Hepatic stellate cell (primary cell): ENCODE measurements at regions not wholly inside any gene's neighbourhood (a gene's known extent, or its start where the extent isn't known, plus 50 kb on each side); places are given as distances from the start of the nearest gene placed in this dataset.

Experiments
- DNase-seq: peaks from one replicate; pipeline ENCODE4 v3.0.0; 2011; ENCODE audit warnings: low spot score

DNA sequence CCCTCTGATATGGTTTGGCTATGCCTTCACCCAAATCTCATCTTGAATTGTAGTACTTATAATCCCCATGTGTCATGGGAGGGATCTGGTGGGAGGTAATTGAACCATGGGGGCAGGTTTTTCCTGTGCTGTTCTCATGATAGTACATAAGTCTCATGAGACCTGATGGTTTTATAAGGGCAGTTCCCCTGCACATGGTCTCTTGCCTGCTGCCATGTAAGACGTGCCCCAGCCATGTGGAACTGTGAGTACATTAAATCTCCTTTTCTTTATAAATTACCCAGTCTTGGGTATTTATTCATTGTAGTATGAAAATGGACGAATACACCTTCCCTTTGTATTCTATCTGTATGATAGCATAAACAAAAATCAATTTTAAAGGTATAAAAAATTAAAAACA is 333.4 kb upstream of the FBXO33 start:
- DNase-seq: no peak

DNA sequence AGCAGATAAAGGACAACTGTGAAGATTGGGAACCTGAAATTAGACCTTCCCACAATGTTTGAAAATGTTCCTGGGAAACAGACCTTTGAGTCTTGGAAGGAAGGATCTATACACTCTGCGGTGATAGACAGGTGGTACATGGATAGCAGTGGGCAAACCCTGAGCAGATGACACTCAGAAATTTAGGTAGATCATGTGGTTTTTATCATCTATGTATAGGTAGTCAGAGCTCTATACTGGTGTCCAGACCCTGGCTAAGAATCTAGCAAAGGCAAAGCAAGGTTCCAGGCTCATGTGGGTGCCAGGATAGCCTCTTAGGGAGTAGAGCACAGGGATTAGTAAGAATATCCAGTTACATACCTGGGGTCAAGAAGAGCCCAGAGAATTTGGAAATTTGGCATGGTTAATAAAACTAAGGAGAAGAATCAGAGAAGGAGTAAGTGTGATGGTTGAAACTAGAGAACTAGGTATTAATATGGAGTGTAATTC is 331.2 kb upstream of the FBXO33 start:
- no peak for DNase-seq

DNA sequence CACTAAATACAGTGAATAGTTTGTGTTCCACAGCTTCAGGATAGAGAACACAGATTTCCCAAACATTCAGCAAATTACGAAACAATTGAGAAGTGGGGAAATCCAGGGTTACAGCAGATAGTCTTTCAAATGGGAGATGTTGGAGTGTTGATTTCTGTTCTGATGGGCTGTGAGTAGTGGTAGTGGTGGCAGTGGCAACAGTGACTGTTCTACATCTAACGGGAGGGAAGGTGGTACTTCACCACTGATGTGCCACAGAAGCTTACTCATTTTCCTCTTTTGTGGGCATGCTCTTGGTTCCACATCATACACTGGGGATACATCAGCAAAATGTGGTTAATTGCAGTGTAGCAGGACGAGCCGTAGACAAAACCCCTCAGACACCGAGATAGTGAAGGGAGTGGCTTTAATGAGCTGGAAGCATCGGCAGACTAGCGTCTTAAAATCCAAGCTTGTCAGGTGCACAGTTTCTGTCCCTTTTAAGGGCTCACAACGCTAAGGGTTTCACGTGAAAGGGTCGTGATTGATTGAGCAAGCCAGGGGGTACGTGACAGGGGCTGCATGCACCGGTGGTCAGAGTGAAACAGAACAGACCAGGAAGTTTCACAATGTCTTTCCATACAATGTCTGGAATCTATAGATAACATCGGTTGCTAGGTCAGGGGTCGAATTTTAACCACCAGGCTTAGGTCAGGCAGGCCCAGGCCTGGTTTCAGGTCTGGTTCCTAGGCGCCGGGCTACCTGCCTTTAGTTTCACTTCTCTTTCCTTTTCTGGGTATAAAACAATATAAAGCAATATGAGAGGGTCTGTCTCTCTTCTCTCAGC is 330.6 kb upstream of the FBXO33 start:
- DNase-seq: no peak

DNA sequence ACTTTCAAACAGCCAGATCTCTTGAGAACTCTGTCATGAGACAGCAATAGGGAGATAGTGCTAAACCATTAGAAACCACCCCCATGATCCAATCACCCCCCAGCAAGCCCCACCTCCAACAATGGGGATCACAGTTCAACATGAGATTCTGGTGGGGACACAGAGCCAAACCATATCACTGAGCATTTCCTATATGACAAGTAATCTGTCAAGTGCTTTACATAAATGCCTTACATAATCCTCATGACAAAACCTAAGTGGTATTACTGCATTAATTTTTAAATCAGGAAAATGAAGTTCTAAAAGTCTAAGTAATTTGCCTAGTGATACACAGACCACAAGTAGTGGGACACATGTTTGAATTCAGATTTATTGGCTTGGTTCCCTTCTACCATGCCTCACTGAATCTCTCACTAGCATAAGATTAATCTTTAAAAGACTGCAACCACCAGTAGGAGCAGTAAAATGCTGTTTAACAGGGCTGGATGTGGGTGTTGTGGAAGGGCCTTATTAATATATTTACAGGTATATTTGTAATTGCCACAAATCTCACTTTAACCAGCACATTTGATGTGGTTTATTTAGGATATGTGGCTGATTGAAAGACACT is 323.1 kb upstream of the FBXO33 start:
- no peak for DNase-seq

DNA sequence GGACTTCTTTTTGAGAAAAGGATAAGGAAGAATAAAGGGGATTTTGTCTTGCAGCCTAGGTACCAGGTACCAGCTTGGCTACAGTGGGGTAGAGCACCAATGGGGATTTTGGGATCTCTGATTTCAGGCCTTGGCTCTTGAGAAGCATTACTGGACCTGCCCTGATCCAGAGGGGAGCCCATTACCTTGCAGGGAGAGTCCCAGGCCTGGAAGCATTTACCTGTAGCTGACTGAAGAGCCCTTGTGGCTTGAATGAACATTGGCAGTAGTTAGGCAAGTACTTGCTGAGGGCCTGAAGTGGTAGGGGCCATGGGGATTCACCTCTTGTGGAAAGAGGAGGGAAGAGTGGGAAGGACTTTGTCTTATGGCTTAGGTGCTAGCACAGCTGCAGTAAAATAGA is 308.2 kb upstream of the FBXO33 start:
- no peak for DNase-seq

DNA sequence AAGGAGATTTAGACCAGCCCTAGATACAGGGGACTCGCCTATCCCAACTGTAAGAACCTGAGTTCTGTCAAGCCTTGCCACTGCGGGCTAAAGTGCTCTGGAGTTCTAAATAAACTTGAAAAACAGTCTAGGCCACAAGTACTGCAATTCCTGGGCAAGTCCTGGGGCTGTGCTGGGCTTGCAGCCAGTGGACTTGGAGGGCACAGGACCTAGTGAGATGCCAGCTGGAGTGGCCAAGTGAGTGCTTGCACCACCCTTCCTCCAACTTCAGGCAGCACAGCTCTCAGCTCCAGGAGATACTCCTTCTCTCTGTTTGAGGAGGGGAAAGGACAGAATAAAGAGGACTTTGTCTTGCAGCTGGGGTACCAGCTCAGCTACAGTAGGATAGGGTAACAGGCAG is 307.6 kb upstream of the FBXO33 start:
- DNase-seq: no peak

DNA sequence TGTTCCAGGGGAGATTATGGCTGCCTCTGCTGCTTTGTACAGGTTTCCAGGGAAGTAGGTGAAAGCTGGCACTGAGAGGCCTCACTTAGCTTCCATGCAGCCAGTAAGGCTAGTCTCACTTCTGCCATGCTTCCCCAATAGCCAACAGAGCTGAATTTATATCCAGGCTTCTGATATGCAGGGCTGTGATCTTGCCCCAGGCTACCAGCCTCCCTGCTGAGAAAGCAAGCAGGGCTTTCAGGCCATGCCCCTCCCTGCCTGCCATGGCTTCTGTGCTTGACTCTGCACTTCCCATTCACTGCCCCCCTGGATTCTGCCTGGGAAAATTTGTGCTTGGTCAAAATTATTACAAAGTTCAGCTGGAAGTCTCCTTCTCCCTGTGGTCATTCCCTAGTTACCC is 302.1 kb upstream of the FBXO33 start:
- DNase-seq: no peak

DNA sequence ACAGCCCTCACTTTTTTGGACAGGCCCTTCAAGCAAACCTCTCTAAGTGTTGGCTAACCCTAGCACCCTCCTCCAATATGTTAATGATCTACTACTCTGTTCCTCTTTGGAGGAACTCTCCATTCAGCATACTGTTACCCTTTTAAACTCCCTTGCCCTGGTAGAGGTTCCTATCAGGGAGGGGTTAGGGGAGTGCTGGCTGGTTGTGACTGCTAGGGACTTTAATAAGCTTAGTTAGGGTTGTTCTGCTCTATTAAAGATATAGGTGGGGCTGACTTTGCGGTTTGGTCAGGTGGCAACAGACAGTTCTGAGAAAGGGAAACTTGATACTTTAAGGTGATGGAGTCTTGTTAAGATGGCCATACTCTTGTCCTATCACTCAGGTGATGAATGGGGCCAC is 301.5 kb upstream of the FBXO33 start:
- no peak for DNase-seq

DNA sequence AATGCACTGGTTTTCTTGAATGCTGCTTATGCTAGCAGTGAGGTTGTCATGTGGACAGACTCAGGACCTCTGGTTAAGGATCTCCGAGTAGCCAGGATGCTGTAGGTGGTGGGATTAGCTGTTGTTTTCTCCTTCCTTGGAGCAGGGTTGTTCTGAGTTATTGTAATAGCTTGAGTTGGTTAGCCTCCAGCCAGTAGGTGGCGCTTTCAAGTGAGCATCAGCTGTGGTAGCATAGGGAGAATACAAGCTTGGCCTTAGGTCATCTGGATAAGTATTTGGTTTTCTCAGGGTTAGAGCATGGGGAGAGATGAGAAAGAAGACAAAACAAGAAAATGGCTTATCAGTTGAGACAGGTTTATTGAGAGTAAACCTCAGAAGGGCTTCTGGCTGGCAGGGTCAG is 299.7 kb upstream of the FBXO33 start:
- DNase-seq: no peak

DNA sequence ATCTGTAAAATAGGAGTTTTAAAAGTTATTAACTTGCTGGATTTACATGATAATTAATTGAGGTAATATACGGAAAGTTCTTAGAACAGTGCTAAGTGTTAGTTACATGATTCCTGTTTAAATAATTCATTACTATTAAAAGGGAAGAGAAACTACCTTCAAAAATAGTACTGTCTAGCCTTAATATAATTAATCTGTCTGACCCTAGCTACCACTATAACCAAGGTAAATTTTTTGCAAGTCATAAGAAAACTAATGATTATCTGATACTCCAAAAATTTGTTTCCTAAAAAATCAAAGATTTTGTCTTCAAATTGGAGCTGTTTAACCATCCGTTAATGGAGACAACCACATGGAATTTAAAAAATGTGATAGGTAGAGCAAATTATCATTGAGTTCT is 294.3 kb upstream of the FBXO33 start:
- no peak for DNase-seq

DNA sequence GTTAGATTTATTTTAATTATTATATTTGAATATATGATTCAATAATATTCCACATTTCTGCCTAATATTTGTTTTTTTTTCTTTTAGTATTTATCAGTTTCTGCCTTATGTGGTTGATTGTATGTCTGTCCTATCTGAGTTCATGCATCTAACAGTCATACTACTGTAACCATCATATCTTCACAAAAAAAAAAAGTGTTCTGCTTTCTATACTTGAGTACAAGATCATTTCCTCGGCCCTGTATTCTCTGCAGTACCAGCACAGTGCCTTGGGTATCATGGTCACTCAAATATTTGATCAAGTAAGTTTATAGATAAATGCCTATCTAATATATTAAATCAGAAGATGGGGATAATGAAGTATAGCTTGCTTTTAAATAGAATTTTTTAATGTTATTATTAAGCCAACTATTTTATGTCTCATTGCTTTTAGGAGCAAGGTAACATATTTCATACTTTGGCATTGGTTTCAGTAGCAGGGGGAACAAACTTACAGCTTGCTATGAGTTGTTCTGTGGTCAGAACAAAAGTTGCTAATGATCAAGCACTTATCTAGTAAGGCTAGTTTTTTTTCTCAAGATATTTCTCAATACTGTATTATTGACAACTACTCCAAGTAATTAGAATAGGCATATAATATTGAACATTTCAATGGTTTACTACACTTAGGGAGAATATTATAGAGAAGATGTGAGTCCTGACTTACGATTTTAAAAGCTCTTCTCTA is 290.5 kb upstream of the FBXO33 start:
- no peak for DNase-seq

DNA sequence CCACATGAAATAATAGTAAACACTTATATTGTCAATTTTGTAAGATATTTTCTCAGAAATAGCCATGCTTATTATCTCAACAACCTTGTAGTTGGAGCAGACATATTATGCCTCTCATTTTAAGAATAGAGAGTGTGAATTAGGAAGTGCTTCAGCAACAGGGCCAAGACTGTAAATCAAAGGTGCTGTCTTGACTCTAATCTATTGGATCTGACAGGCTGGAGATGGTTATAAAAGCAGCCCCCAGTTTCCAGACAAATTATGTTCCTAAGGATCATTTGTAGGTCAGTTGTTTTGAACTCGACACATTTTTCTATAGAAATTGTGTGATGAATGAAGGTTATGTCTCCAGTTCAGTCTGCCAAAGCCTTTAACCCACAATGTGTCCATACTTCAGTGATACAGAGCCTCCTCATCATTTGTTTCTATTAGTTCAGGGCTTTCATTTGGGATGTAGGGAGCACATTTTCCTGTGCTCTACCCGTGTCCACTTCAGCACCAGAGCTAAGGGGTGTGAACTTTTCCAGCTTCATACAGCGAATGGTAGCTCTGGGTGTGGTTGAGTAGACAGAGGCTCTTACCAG is 284.8 kb upstream of the FBXO33 start:
- DNase-seq: no peak

DNA sequence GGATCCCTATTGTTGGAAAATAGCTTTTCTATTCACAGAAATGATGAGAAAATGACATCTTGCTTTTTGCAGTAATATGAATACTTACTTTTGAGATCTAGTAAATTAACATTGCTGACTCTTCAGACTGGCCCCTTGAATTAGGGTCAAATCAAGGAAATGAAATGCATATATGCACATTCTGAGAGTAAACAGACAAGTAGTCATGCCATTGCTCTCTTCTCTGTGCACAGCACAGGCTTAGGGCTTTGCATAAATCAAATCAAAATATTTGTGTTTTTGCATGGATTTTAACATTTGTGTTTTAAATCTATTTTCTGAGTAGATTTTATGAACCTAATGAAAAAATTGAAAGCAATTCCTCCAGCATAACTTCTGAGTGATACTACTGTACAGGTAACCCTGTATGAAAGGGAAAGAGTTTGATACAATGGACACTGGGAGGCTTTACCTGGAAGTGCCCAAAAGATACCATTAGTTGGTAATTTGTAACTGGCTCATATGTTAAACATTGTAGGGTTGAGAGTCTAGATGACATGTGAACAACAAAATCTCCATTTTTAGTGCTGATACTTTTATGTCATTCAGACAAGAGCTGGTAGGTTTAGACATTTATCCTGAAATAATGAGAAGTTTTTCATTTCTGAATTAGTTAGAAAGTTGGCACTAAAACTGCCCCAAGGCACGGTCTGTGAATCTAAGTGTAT is 280.2 kb upstream of the FBXO33 start:
- no peak for DNase-seq

DNA sequence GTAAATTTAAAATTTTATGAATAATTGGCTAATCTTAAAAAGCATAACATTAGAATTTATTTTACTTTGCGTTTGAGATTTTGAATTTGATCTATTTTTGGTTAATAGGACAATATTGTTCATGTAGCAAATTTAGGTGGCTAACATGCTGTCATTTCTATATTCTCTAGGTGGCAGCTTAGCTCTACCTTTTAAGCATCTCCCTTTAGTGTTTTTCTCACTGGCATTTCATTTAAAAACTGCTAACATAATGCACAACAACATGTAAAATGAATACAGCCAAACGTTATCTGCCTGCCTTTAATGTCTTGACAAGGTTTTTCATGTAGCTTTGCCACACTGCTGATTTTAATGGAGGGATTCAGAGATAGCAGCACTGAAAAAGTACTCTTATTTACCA is 272.4 kb upstream of the FBXO33 start:
- no peak for DNase-seq

DNA sequence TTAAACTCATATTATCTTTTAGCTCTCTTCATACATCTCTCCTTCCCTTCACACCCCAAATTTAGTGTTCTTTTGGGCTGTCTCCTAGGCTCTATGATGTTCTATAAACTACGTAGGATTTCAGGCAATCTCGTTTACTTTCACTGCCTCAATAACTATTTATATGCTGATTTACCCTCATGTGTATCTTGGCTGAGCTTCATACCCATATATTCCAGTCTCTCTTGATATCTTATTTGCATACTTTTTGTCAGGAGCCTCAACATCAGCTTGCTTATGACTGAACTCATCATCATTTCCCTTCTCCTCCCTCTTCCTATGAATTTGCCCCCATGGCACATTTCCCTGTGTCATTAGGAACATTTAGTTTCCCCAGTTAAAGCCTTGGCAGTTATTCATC is 262.1 kb upstream of the FBXO33 start:
- no peak for DNase-seq

DNA sequence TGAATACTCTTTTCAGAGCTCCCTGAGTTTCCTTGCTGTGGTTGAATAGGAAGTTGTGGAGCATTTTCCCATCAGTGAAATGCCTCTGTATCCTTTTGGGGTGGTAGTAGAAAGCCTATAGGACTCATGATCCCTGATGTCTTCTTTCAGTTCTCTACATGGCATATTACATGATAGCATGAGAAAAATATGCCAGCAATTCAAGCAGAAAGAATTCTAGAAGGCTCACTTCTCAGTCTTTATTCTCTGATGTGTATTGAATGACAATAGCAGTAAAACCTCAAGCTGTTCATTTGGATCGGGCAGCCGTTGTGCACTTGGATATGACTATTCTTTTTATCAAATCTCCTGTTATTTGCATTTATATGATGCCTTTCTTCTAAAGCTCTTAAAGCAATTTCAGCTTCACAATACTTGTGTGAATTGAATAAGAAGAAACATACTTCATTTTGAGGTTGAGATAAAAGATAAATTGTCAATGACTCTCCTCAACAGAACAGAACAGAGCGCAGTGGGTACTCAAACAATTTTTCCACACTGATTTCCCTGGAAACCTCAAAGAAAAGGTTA is 251.5 kb upstream of the FBXO33 start:
- DNase-seq: no peak

DNA sequence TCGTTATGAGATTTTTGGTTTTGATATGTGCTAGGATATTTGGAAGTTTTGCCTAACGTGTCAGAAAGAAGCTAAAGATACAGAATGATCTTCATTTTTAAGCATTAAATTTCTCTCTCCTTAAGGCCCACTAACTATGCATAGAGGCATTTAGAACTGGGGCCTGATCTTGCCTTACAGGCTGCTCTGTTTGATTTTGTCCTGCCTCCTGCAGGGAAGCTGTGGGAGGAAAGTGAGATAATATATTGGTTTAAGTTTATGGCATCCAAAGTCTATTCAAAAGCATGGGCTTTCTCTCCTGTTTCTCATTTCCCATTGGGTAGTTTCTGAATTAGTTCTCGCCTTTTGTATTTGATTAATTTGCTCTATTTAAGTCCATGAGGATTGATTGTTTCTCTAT is 250.3 kb upstream of the FBXO33 start:
- no peak for DNase-seq

DNA sequence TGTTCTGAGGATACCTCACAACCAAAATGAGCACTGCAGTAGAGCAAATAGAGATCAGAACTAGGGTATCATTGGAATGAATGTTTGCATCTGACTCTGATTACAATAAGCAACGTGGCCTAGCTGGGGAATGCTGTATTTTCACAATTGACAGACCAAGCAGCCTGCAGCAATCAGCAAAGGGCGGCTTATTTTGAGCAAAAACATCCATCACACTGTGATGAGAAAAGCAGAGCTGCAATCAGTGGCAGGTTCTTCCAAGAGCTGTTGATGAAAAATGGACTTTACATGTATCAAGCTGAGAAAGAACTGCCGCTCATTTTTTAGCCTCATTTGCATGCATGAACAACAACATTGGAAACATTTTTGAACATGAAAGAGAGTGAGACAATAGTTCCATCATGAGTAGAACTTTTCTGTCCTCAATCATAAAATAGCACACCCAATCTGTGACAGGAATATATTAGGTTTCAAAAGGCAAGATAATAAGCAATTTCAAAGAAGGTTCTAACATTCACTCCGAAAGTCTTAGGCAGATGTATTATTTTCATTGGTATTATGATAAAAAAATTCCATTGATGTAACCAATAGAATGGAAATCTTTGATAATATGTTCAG is 249.7 kb upstream of the FBXO33 start:
- no peak for DNase-seq

DNA sequence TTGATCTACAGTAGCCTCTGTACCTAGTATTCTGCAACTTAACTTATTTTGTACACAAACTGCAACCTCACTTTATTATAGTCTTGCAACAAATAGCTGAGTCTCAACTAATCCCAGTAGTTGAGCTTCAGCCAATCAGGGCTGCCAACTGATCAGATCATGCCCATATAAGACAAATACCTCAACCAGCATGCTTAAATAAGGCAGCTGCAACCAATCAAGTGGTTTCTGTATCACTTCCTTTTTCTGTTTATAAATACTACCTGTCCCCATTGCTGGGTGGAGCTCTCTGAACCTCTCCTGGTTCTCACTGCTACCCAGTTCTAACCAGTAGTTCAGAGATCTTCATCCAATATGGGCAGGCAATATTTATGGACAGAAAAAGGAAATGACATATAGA is 248.5 kb upstream of the FBXO33 start:
- DNase-seq: no peak

DNA sequence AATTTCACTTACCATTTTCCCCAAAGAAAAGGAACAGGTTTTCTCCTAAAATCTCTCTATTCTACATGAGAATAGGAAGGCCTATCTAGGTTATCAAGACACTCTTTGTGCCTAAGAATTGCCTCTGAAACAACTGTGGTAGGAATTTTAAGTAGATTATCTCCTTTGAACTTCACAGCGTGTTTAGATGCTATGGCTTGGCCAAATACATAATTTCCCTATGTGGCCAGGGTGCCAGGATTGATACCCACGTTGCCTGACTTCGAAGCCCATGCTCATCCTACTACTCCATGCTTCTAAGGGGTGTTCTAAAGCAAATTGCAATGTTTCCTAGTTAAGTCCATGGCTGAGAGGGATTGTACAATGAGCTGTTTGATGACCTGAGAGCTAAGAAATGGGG is 241.5 kb upstream of the FBXO33 start:
- no peak for DNase-seq

DNA sequence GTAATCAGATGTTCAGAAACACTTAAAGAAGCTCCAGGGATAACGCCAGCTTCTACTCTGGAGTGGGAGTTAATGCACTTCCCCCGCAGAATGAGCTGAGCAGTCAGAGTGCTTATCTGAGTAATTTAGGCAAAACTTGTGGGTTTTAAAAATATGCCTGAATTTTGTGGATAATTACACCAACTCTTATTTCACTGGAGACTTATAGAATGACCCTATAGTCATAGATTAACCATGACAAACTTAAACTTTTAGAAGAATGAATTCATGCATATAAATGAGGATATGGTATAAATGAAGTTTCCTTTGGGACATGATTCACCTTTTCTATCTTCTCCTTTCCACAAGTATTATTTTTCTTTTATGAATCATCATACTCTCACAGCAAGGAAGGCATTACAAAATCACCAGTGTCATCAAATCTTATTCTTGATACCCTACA is 241.1 kb upstream of the FBXO33 start:
- no peak for DNase-seq
